Inflammatory macrophage treated with lipopolysaccharide for 1 hour (primary cell): ENCODE measurements at regions not wholly inside any gene's neighbourhood (a gene's known extent, or its start where the extent isn't known, plus 50 kb on each side); places are given as distances from the start of the nearest gene placed in this dataset.

Experiments
- DNase-seq, 2 donors: peaks; one replicate each; pipeline ENCODE4 v3.0.0-alpha.2; 2020 to 2022

DNA sequence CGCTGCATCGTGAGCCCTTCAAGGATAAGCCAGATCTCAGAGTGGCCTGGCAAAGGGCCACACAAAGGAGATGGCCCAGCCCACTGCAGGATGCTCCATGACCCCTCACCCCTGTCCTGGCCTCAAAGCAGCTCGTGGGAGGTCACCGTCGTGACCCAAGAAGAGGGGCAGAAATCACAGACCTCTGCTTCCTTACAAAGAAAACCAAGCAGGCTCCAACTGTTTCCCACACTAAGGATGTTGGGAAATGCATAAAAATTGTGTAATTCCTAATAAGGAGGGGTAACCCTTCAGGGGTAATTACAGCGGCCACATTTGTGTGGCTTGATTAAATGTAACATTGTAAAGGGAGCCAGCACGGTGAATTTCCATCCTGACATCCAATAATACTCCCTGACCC lies 102.3 kb downstream of the BOD1L2 start:
- no peak for DNase-seq

- no peak for DNase-seq
Observed at GRCh38 chr18:57249883-57250282, 102.5 kb upstream of the ST8SIA3 start.

- DNase-seq = no peak
Observed at GRCh38 chr18:57251747-57252146, 100.6 kb upstream of the ST8SIA3 start.

DNA sequence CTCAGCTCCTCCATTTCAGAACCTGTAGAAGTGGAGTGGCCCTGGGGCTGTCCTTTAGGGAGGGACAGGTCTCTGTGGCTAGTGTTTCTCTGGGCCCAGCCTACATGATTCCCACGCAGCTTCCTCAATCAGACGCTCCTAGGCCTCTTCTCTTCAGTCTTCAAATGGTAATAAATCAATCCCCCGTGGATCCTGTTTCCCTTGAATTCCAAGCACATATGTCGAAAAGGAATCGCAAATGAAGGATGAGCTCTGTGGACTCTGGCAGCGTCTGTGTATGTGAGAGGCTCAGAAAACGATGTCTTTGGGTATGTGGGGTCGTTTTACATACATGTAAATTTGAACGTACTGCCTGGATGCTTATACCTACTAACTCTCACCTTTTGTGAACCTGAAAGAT lies 98.5 kb upstream of the ST8SIA3 start:
- no peak for DNase-seq

DNA sequence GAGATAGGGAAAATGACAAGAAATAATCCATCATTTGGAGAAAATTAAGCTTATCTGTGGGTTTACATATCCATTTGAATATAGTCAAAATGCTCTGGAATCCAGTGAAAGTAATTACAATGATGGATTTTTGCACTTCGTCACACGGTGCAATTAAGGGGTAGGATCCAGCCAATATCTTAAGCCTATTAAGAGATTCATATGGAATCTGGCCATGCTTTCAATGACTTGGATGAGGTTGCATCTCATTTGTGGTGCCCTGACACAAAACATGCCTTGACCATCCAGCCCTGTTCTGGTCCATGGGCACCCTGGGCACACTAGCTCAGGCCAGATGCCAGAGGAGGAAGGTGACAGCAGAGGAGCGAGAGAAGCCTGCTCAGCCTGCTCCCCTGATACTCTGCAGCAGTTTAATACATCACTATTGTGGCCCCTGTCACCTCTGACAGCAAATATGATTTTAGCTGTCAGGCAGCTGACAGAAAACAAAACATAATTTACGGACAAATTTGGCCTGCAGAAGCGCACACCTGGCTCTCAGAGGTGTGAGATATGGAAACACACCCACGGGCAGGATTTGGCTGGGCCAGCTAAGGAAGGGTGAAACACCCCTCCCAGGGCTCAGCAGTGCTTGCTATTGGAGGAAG lies 94.1 kb upstream of the ST8SIA3 start:
- DNase-seq = no peak

DNA sequence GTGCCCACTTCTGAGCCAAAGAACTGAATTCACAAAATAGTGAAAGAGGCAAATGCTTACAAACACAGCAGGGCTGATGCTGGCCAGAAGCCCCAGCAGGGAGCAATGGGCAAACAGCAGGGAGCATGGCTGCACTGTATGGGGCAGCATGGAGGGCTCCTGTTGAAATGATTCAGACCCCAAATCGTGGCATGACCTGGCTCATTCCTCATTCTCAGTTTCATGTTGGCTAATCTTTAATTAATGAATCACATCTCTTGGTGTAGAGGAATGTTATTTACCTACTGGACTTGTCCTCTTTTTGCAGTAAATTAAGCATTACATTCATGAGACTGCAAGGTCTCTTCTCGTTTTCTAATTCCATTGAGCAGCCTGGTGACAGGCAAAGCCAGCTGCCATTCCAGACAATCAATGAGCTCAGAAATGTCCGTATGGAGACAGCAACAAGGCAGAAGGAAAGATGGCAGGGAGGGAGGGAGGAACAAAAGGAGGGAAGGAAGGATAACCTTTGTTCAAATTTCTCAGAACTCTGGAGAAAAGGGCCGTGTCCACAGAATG lies 84.9 kb upstream of the ST8SIA3 start:
- DNase-seq = no peak

DNA sequence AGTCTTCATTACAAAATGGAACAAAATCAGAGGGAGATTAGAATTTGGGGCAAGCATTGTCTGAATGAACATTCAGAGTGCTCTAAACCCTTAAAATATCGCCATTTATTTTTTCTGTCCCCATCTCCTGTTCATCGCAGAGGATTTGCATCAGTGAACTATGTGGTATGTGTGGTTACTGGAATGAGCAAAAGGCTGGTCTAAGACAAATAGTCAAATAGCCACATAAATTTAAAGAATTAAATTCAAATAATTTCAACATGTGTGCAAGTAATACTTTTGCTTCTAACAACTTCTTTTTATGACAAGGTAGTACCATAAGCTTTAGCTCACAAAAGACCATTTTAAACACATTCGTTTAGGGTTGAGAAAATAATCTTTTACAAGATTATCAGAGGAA lies 82.6 kb upstream of the ST8SIA3 start:
- DNase-seq = no peak

GRCh38 chr18:57270156-57270555 lies 82.2 kb upstream of the ST8SIA3 start:
- no peak for DNase-seq

- no peak for DNase-seq
Observed at GRCh38 chr18:57273194-57273593, 79.2 kb upstream of the ST8SIA3 start.

GRCh38 chr18:57275111-57275510 lies 77.2 kb upstream of the ST8SIA3 start:
- no peak for DNase-seq

GRCh38 chr18:57276829-57277228 lies 75.5 kb upstream of the ST8SIA3 start:
- DNase-seq = no peak

DNA sequence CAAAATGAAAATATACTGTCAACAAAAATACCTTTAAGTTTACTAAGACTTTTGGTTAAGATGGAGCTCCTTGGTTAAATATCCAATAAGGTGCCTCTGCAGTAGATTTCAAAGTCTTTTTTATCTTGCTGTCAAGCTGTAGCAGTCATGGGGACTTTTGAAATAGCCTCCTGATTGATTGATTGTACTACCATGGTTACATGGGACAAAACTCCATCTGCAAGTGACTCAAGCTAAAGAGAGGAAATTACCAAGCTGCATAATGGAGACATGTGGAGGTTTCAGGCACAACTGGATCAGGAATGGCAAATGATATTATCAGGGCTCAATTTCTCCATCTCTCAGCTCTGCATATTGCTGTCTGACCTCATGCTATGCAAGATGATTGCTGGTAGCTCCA lies 73.4 kb upstream of the ST8SIA3 start:
- no peak for DNase-seq

- DNase-seq = no peak
Observed at GRCh38 chr18:57281519-57281918, 70.8 kb upstream of the ST8SIA3 start.

- no peak for DNase-seq
Observed at GRCh38 chr18:57286949-57287348, 65.4 kb upstream of the ST8SIA3 start.

GRCh38 chr18:57287766-57288165 lies 64.6 kb upstream of the ST8SIA3 start:
- DNase-seq = no peak

DNA sequence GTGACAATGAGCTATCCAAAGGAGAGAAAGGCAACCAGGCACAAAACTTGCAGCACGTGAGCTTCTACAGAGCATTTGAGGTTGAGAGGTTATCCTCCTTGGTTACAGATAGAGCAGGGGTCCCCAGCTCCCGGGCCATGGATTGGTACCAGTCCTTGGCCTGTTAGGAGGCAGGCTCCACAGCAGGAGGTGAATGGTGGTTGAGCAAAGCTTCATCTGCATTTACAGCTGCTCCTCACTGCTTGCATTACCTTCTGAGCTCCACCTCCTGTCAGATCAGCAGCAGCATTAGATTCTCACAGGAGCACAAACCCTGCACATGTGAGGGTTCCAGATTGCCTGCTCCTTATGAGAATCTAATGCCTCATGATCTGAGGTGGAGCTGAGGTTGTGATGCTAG lies 57.8 kb upstream of the ST8SIA3 start:
- no peak for DNase-seq

DNA sequence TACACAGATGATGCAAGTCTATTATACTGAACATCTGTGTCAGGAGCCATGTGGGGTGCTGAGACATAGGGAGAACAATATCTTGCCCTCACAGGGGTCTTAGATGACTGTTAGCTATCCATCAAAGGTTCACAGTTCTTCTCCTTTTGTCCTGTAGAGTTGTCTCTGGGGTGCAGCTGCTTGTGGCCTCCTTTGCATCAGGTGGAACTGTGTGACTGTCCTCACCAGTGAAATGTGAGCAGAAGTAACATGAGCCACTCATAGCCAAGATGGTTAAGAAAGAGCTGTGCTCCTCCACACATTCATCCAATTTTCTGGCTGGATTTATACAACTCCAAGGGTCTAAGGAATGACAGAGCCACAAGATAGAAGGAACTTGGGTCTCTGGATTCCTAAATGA lies 56.0 kb upstream of the ST8SIA3 start:
- DNase-seq = no peak

- DNase-seq = no peak
Observed at GRCh38 chr18:57297306-57297705, 55.1 kb upstream of the ST8SIA3 start.

DNA sequence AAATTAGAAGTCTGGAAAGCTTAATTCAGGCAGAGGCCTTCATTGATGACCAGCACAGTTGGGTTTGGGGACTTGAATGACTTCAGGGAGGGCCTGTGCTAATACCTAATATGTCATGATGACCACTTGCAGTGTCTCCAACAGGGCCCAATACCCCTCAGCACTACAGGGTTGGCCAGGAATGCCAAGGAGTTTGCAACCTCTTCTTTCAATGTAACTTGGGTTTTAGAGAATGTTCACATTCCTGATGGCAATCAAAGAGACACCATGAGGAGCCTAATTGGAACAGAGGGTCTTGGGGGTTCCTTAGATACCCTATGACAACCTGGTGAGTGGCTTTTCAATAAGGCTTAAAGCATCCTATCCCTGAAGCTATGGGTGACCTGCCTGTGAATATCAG lies 52.4 kb upstream of the ST8SIA3 start:
- no peak for DNase-seq

- no peak for DNase-seq
Observed at GRCh38 chr18:57301573-57302559, 50.5 kb upstream of the ST8SIA3 start.
